ENCODE measurements at regions not wholly inside any gene's neighbourhood (a gene's known extent, or its start where the extent isn't known, plus 50 kb on each side); places are given as distances from the start of the nearest gene placed in this dataset.
A peak's percentile ranks its signal among the peaks of the same experiment; 100 is the strongest.
"Not testable (repeated sequence)": the region's sequence is repeated elsewhere in the genome, so short reads cannot be mapped to it uniquely, and the experiment has no call there.

- no peak for DNase-seq
These were observed 103.1 kb upstream of the DAZL start for GRCh38 chr3:16708285-16708684.

- not testable (repeated sequence) for DNase-seq
These were observed 106.5 kb upstream of the DAZL start for GRCh38 chr3:16711691-16712090.

- DNase-seq: no peak
These were observed 110.1 kb upstream of the DAZL start for GRCh38 chr3:16715281-16715680.

GRCh38 chr3:16719426-16719825 lies 114.2 kb upstream of the DAZL start:
- no peak for DNase-seq

DNA sequence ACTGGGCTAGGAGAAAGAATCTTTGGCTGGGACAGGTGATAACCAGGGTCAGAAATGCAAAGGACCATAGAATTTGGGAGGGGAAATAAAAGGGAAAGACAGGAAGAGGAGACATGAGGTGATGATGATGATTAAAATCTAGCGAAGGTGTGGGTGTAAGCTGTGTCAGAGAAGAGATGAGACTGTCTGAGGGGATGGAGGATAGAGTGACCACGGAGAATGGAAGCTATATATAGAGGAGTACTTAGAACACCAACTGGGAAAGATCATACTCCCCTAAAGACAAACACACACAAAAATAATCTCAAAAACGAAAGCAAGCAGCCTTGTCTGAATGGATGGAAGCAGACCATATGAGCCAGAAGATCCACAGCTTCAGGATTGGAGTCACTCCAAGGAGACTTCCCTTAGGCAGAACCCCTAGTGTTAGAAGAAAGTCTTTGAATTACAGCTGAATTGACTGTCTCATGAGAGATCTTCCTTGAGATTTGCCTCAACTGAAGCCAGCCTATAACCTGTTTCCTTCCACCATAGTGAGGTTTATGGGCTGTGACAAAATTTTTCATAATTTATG lies 115.2 kb upstream of the DAZL start:
- no peak for DNase-seq

- DNase-seq: no peak
These were observed 116.3 kb upstream of the DAZL start for GRCh38 chr3:16721494-16721893.

DNA sequence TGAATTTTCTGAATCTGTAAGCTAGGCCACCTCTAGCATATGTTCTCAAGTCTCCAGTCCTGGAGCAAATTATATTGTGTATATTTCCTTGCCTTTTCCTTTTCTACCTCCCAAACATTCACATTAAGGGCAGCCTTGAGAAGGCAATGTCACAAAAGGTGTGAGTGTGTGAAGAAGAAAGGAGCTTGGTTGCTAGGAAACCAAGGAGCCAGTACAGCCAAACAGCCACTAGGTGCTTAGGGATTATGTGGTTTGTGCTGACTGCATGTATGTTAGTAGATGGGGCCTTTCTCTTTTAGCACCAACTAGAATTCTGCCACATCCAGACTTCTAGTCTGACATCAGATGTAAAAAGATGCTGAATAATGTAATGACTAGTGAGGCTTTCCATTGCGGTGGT lies 118.8 kb upstream of the DAZL start:
- DNase-seq: peak; percentile 5

DNA sequence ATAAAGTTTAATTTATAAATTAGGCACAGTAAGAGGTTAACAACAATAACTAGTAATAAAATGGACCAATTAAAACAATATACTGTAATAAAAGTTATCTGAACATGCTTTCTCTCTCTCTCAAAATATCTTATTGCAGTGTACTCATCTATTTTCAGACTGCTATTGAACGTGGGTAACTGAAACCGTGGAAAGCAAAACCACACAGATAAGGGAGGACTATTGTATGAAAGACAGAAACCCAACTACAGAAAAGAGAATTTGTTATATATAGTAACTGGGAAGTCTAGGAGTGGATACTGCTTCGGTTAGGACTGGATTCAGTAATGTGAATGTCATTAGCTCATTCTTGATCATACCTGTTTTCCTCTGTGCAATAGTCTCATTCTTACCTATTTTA lies 119.3 kb upstream of the DAZL start:
- no peak for DNase-seq

DNA sequence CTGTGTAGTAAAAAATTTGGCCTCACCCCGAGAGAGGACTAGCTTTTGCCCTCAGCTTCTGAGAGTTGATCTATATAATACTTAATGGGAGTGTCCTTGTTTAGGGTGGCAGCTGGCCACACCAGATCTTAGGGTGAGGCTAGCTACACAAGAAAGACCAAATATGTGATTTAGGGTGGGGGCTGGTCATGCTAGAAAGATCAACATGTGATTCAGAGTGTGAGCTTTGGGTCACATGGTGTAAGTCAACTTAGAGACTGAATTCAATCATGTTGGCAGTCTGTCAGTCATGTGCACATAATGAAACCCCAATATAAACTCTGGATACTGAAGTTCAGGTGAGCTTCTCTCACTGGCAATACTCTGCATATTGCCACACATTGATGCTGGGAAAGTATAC lies 120.7 kb upstream of the DAZL start:
- DNase-seq: no peak

DNA sequence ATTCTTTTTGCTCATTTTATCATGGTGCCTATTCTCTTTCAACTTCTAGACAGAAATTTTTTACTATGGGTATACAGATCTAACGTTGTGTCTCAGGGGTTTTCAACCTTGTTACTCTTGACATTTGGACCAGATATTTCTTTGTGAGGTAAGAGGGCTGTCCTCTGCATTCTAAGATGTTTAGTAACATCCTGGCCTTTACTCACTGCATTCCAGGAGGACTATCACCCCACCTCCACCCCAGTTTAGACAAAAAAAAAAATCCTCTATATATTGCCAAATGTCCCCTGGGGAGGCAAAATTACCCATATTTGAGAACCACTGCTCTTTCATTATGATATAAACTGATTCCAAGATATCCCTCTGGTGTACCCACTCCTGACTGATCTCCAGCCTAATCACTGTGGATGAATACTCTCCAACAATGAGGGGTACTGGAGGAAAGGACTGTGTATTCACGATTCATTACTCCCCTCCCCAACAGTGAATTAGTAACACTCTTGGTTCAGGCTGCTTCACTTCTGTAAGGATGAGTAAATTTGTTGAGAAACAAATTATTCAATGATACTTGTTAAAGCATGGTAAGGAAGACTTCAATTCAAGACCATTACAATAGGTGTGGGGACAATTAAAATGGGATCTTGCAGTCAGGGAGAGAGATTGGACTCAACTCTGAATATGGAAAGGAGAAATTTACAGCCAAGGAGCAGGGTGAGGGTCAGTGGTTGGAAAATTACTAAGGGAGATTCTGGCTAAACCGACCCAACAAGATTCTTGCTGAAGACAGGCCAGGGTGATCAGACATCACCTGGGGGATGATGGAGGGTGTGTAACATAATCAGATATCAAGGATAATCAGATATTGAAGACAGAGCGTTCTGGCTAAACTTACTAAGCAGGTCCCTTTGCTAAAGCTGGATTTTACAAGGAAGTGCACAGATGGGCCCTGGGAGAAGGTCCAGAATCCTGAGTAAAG lies 123.8 kb upstream of the DAZL start:
- no peak for DNase-seq

DNA sequence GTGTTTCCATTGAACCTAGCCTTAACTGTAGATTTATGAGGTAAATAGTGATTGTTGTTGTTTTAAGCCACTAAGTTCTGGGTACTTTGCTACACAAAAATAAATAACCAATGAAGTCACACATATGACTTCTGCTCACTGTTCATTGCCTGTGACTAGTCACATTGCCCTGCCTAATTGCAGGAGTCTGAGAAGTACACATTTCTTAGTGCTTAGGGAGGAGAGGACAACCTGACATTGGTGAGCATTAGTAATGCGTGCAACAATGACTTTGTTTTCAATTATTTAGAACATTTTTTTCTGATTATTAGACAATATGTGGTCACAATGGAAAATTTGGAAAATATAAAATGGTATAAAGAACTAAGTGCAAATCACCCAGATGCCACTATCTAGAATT lies 133.2 kb upstream of the DAZL start:
- DNase-seq: no peak

DNA sequence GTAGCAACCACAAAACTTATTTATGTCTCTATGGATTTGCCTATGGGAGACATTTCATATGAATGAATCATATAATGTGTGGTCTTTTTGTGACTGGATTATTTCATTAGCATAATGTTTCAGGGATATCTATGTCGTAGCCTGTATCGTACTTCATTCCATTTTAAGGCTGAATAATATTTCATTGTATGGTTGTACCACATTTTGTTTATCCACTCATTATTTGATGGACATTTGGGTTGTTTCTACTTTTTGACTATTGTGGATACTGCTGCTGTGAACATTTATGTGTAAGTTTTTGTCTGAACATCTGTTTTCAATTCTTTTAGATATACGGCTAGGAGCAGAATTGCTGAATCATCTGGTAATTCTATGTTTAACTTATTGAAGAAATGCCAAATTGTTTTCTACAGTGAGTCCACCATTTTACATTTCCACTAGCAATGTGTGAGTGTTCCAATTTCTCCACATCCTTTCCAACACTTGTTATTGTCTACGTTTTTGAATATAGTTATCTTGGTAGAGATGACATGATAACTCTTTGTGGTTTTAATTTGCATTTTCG lies 134.4 kb upstream of the DAZL start:
- no peak for DNase-seq

- no peak for DNase-seq
These were observed 135.3 kb upstream of the DAZL start for GRCh38 chr3:16740515-16740914.

- DNase-seq: no peak
These were observed 136.0 kb upstream of the DAZL start for GRCh38 chr3:16741103-16741758.

GRCh38 chr3:16741890-16742289 lies 136.7 kb upstream of the DAZL start:
- DNase-seq: no peak

- DNase-seq: no peak
These were observed 138.1 kb upstream of the DAZL start for GRCh38 chr3:16743276-16743675.

DNA sequence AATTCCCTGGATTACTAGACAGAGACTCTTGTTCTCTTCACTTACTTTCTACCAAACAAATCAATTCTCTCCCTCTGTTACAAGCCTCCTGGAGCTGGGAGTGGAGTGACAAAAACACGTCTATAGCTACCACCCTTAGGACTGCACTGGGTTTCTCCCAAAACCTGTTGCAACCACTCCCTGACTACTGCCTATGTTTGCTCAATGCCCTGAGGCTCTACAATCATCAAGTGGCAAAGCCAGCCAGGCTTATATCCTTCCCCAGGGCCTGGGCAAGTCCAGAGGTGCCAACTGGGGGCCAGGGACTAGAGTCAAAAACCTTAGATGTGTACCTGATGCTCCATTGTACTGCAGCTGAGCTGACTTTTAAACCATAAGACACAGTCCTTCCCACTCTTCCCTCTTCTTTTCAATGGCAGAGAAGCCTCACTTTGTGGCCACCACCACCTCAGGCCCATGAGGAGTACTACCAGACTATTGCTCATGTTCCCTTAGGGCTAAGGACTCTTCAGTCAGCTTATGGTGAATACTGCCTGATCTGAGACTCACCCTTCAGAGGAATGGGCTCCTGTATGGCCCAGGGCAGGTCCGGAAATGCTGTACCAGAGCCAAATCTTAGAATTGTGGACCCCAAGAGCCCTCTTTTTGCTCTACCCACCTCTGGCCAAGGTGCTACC lies 125.4 kb upstream of the PLCL2 start:
- DNase-seq: no peak

DNA sequence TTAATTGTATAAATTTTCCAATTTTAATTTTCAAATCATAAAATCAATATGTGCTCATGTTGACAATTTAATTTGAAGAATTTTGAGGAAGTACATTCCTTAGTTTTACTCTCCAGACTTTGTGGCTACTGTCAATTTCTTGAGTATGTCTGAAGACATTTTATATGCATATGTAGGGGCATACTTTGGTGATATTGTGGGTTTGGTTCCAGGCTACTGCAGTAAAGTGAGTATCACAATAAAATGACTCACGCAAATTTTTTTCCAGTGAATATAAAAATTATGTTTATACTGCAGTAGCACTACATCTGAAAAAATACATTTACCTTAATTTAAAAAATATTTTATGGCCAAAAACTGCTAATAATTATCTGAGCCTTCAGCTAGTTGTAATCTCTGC lies 123.2 kb upstream of the PLCL2 start:
- no peak for DNase-seq

- no peak for DNase-seq
These were observed 119.1 kb upstream of the PLCL2 start for GRCh38 chr3:16765661-16766060.

DNA sequence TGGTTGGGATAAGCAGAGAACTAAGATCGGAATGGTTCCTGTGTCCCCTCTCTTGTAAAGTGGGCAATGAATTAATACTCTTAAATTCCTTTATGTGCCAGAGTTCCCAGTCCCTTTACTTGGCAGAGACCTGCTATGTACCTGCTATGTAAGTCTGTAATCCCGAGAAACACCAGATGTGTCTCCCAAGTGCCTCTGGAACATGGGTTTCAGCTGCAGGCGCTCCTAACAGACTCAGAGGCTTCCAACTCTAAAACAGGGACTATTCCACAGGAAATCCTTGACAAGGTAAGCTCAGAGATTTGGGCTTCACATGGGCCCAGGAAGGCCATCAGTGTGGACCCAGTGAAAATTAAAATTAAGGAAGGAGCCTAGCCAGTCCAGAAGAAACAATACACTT lies 117.7 kb upstream of the PLCL2 start:
- DNase-seq: no peak

DNA sequence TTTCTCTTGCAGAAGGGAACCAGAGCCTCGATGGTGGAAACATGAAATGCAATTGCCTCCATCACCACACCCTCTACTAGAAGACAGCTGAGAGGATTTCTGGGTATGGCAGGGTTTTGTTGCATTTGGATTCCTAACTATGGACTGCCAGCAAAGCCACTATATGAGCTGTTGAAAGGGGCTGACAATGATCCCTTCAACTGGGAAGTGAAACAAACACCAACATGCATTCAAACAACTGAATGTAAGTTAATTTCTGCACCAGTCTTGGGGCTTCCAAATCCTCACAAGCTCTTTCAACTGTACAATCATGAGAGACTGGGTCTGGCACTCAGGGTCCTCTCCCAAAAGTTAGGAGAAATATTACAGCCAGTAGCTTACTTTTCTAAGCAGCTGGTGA lies 116.7 kb upstream of the PLCL2 start:
- DNase-seq: no peak

- DNase-seq: no peak
These were observed 115.8 kb upstream of the PLCL2 start for GRCh38 chr3:16768956-16769355.

- DNase-seq: no peak
These were observed 115.2 kb upstream of the PLCL2 start for GRCh38 chr3:16769525-16769924.
